ENCODE measurements at regions not wholly inside any gene's neighbourhood (a gene's known extent, or its start where the extent isn't known, plus 50 kb on each side); places are given as distances from the start of the nearest gene placed in this dataset.
"Not testable (repeated sequence)": the region's sequence is repeated elsewhere in the genome, so short reads cannot be mapped to it uniquely, and the experiment has no call there.

- 79 to 95% (median 92%) methylated on average over 5 of the region's 5 CpGs for WGBS, 5 donors
- DNase-seq: no peak
- Histone ChIP-seq H3K4me3 (no peak overlapping the region), H3K27me3 (replicated peaks in 1 of 7) (no peaks in the 10 kb centered on the region), H3K27ac (no peak overlapping the region), H3K9me3 (no peaks in the 10 kb centered on the region), H3K36me3 (peaks cover 0 to 45% (median 34%) of the 10 kb centered on the region in 6 donors), H3K4me1 (no peaks in the 10 kb centered on the region)
- no peak for TF ChIP-seq POLR2A (IDR thresholded peaks at IDR 0.05)
- intact Hi-C loops (cut with DNase I; ENCODE audit: low total_unique reads): no loop called here
Measured at GRCh38 chr17:47057830-47058229, 78.8 kb upstream of the RPRML start.

GRCh38 chr17:47057279-47057678, 78.2 kb upstream of the RPRML start:
- DNase-seq; H3K27me3 ChIP-seq (replicated peaks in 1 of 7); H3K4me3 ChIP-seq; H3K9me3 ChIP-seq; intact Hi-C loops (cut with DNase I; ENCODE audit: low total_unique reads); H3K27ac ChIP-seq; H3K4me1 ChIP-seq: not testable (repeated sequence)
- peaks cover 0 to 50% (median 34%) of the 10 kb centered on the region in 6 donors for H3K36me3 ChIP-seq
- 94 to 99% (median 97%) methylated on average over 24 to 31 of the region's 31 CpGs for WGBS, 5 donors

DNA sequence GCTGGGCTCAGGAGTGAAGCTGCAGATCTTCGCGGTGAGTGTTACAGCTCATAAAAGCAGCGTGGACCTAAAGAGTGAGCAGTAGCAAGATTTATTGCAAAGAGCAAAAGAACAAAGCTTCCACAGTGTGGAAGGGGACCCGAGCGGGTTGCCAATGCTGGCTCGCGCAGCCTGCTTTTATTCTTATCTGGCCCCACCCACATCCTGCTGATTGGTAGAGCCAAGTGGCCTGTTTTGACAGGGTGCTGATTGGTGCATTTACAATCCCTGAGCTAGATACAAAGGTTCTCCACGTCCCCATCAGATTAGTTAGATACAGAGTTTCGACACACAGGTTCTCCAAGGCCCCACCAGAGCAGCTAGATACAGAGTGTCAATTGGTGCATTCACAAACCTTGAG, 77.6 kb upstream of the RPRML start:
- H3K27ac ChIP-seq; H3K9me3 ChIP-seq; H3K27me3 ChIP-seq (replicated peaks in 1 of 7); H3K4me3 ChIP-seq; DNase-seq; intact Hi-C loops (cut with DNase I; ENCODE audit: low total_unique reads); H3K4me1 ChIP-seq: not testable (repeated sequence)
- peaks cover 0 to 53% (median 34%) of the 10 kb centered on the region in 6 donors for H3K36me3 ChIP-seq
- 94 to 98% (median 97%) methylated on average over 4 to 9 of the region's 9 CpGs for WGBS, 5 donors
